WTC11 (cell line): ENCODE measurements at regions not wholly inside any gene's neighbourhood (a gene's known extent, or its start where the extent isn't known, plus 50 kb on each side); places are given as distances from the start of the nearest gene placed in this dataset.

Experiments
- ATF3 ChIP-seq: sonication (generic); formaldehyde crosslinking; conservative IDR thresholded peaks from 2 replicates; pipeline ENCODE4 v1.8.1; 2022; ENCODE audit warnings: mild to moderate bottlenecking, missing genetic modification reagents
- E2F1 ChIP-seq: sonication (generic); formaldehyde crosslinking; IDR thresholded peaks from 2 replicates; pipeline ENCODE4 v1.8.0; 2022; ENCODE audit warnings: mild to moderate bottlenecking, missing genetic modification reagents
- JUN ChIP-seq: sonication (generic); formaldehyde crosslinking; IDR thresholded peaks from 2 replicates; pipeline ENCODE4 v1.8.0; 2023; ENCODE audit warnings: mild to moderate bottlenecking, missing genetic modification reagents
- ZNF532 ChIP-seq: fragments of 250-450 bp; sonication (Bioruptor Pico); IDR thresholded peaks from 2 replicates; pipeline ENCODE4 v1.9.0; 2021; ENCODE audit warnings: mild to moderate bottlenecking, borderline replicate concordance
- TF ChIP-seq, protein P1 (sequence below): sonication (generic); formaldehyde crosslinking; IDR thresholded peaks from 2 replicates; pipeline ENCODE4 v1.8.1; 2023; ENCODE audit warnings: mild to moderate bottlenecking, missing genetic modification reagents
- TF ChIP-seq, protein P2 (sequence below): fragments of 200-600 bp; IDR thresholded peaks from 2 replicates; pipeline ENCODE4 v1.8.0; 2022; ENCODE audit warnings: antibody characterized with exemption
- TF ChIP-seq, protein P3 (sequence below): sonication (generic); formaldehyde crosslinking; IDR thresholded peaks from 2 replicates; pipeline ENCODE4 v1.8.1; 2023; ENCODE audit warnings: mild to moderate bottlenecking, missing genetic modification reagents, moderate library complexity
- TF ChIP-seq, protein P4 (sequence below): sonication (generic); formaldehyde crosslinking; IDR thresholded peaks from 2 replicates; pipeline ENCODE4 v1.8.0; 2022; ENCODE audit warnings: mild to moderate bottlenecking, missing genetic modification reagents

- TF ChIP-seq, protein P1, sequence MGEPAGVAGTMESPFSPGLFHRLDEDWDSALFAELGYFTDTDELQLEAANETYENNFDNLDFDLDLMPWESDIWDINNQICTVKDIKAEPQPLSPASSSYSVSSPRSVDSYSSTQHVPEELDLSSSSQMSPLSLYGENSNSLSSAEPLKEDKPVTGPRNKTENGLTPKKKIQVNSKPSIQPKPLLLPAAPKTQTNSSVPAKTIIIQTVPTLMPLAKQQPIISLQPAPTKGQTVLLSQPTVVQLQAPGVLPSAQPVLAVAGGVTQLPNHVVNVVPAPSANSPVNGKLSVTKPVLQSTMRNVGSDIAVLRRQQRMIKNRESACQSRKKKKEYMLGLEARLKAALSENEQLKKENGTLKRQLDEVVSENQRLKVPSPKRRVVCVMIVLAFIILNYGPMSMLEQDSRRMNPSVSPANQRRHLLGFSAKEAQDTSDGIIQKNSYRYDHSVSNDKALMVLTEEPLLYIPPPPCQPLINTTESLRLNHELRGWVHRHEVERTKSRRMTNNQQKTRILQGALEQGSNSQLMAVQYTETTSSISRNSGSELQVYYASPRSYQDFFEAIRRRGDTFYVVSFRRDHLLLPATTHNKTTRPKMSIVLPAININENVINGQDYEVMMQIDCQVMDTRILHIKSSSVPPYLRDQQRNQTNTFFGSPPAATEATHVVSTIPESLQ (CRISPR knock-in tag) = no peak
- no peak for TF ChIP-seq E2F1 (CRISPR knock-in tag)
- no peak for TF ChIP-seq ATF3 (CRISPR knock-in tag)
- TF ChIP-seq, protein P2, sequence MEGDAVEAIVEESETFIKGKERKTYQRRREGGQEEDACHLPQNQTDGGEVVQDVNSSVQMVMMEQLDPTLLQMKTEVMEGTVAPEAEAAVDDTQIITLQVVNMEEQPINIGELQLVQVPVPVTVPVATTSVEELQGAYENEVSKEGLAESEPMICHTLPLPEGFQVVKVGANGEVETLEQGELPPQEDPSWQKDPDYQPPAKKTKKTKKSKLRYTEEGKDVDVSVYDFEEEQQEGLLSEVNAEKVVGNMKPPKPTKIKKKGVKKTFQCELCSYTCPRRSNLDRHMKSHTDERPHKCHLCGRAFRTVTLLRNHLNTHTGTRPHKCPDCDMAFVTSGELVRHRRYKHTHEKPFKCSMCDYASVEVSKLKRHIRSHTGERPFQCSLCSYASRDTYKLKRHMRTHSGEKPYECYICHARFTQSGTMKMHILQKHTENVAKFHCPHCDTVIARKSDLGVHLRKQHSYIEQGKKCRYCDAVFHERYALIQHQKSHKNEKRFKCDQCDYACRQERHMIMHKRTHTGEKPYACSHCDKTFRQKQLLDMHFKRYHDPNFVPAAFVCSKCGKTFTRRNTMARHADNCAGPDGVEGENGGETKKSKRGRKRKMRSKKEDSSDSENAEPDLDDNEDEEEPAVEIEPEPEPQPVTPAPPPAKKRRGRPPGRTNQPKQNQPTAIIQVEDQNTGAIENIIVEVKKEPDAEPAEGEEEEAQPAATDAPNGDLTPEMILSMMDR = no peak
- no peak for TF ChIP-seq ZNF532 (CRISPR knock-in tag)
- TF ChIP-seq, protein P3, sequence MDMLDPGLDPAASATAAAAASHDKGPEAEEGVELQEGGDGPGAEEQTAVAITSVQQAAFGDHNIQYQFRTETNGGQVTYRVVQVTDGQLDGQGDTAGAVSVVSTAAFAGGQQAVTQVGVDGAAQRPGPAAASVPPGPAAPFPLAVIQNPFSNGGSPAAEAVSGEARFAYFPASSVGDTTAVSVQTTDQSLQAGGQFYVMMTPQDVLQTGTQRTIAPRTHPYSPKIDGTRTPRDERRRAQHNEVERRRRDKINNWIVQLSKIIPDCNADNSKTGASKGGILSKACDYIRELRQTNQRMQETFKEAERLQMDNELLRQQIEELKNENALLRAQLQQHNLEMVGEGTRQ (CRISPR knock-in tag) = no peak
- TF ChIP-seq JUN = no peak
- TF ChIP-seq, protein P4, sequence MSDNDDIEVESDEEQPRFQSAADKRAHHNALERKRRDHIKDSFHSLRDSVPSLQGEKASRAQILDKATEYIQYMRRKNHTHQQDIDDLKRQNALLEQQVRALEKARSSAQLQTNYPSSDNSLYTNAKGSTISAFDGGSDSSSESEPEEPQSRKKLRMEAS (CRISPR knock-in tag) = no peak
Observed at GRCh38 chr6:19536838-19537237, 300.3 kb upstream of the ID4 start.
